Fibroblast of lung (primary cell): ENCODE measurements at regions not wholly inside any gene's neighbourhood (a gene's known extent, or its start where the extent isn't known, plus 50 kb on each side); places are given as distances from the start of the nearest gene placed in this dataset.

Source experiments
- DNase-seq, 2 donors: peaks; one replicate each; pipeline versions ENCODE4 v3.0.0 to v3.0.0-alpha.2; 2010; ENCODE audit warnings: low read depth in 2 of 2
- H2AFZ ChIP-seq: 2 replicates; pipeline ENCODE4 v1.5.1; 2012; ENCODE audit warnings: low read length, control low read depth, inconsistent platforms
- H3K27ac ChIP-seq: 2 replicates; pipeline ENCODE4 v1.5.1; 2011; ENCODE audit warnings: low read length, control low read depth; ENCODE audit not compliant: insufficient read depth
- H3K27me3 ChIP-seq: 2 replicates; pipeline ENCODE4 v1.5.1; 2011; ENCODE audit warnings: mild to moderate bottlenecking, low read length; ENCODE audit not compliant: control insufficient read depth, insufficient read depth
- H3K36me3 ChIP-seq: 2 replicates; pipeline ENCODE4 v1.5.1; 2011; ENCODE audit warnings: low read length; ENCODE audit not compliant: control insufficient read depth, insufficient read depth
- H3K4me1 ChIP-seq: 2 replicates; pipeline ENCODE4 v1.5.1; 2011; ENCODE audit warnings: low read length; ENCODE audit not compliant: control insufficient read depth, insufficient read depth; ENCODE audit errors: extremely low read depth
- H3K4me2 ChIP-seq: 2 replicates; pipeline ENCODE4 v1.5.1; 2011; ENCODE audit warnings: low read length, control low read depth; ENCODE audit not compliant: insufficient read depth; ENCODE audit errors: extremely low read depth
- H3K4me3 ChIP-seq, 4 experiments: fragments of 200-600 bp in 1 of 4; sonication (generic) in 1 of 4; replicated peaks in 1 of 4; 2 replicates each; pipeline ENCODE4 v1.5.1; 2011 to 2016; ENCODE audit warnings: low read length in 4 of 4, low read depth in 3 of 4, mild to moderate bottlenecking in 3 of 4, control low read depth in 2 of 4, inconsistent platforms in 1 of 4, mixed read lengths in 1 of 4; ENCODE audit not compliant: insufficient read depth in 1 of 4; ENCODE audit errors: control extremely low read depth in 1 of 4
- H3K79me2 ChIP-seq: 2 replicates; pipeline ENCODE4 v1.5.1; 2012; ENCODE audit warnings: mild to moderate bottlenecking, low read length, inconsistent platforms; ENCODE audit not compliant: control insufficient read depth, insufficient read depth
- H3K9ac ChIP-seq: 2 replicates; pipeline ENCODE4 v1.5.1; 2011; ENCODE audit warnings: mild to moderate bottlenecking, low read length, control low read depth; ENCODE audit not compliant: insufficient read depth
- H3K9me3 ChIP-seq: 2 replicates; pipeline ENCODE4 v1.5.1; 2012; ENCODE audit warnings: low read depth, low read length; ENCODE audit not compliant: control insufficient read depth, insufficient read depth
- H4K20me1 ChIP-seq: 2 replicates; pipeline ENCODE4 v1.5.1; 2011; ENCODE audit warnings: low read length; ENCODE audit not compliant: control insufficient read depth, insufficient read depth; ENCODE audit errors: extremely low read depth
- EZH2 ChIP-seq: IDR thresholded peaks from 2 replicates; pipeline ENCODE4 v1.5.1; 2012; ENCODE audit warnings: low read length, control low read depth, mild to moderate bottlenecking; ENCODE audit errors: missing control alignments
- TF ChIP-seq, protein P1 (sequence below), 2 donors: IDR thresholded peaks in 1 of 2; conservative IDR thresholded peaks in 1 of 2; 1 replicate in 1 of 2; 2 replicates in 1 of 2; pipeline ENCODE4 v1.5.1; 2011 to 2012; ENCODE audit warnings: low read length in 2 of 2, control low read depth in 1 of 2, inconsistent platforms in 1 of 2, low read depth in 1 of 2, mild to moderate bottlenecking in 1 of 2

DNA sequence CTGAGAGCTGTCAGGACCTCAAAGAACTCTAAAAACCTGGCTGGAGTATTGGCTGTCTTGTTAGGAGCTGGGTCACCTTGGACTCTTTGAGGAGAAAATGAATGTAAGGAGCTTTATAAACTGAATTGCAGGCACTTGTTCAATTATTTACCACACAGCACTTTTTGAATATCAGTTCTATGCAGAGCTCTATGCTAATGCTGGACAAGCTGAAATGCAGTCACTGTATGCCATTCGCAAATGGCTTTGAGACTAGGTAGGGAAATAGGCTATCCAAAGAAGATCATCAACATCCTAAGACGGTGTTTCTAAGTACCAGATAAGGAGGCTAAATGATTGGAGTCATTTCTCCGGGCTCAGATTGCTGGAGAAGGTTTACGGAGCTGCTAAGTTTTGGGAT, 333.5 kb downstream of the SIPA1L2 start:
- Histone ChIP-seq H3K4me3 (no peak overlapping the region), H3K4me1 (no peaks in the 10 kb centered on the region), H3K36me3 (no peaks in the 10 kb centered on the region), H3K9me3 (no peaks in the 10 kb centered on the region), H2AFZ (no peak overlapping the region), H3K27ac (no peak overlapping the region), H3K4me2 (no peak overlapping the region), H3K79me2 (no peaks in the 10 kb centered on the region), H4K20me1 (no peaks in the 10 kb centered on the region), H3K9ac (no peak overlapping the region), H3K27me3 (no peaks in the 10 kb centered on the region)
- no peak for DNase-seq
- TF ChIP-seq, protein P1, sequence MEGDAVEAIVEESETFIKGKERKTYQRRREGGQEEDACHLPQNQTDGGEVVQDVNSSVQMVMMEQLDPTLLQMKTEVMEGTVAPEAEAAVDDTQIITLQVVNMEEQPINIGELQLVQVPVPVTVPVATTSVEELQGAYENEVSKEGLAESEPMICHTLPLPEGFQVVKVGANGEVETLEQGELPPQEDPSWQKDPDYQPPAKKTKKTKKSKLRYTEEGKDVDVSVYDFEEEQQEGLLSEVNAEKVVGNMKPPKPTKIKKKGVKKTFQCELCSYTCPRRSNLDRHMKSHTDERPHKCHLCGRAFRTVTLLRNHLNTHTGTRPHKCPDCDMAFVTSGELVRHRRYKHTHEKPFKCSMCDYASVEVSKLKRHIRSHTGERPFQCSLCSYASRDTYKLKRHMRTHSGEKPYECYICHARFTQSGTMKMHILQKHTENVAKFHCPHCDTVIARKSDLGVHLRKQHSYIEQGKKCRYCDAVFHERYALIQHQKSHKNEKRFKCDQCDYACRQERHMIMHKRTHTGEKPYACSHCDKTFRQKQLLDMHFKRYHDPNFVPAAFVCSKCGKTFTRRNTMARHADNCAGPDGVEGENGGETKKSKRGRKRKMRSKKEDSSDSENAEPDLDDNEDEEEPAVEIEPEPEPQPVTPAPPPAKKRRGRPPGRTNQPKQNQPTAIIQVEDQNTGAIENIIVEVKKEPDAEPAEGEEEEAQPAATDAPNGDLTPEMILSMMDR (conservative IDR thresholded peaks at IDR 0.05 in 1 of 2, IDR thresholded peaks at IDR 0.05 in 1 of 2; ENCODE audit: low read depth in 1 of 2, low read length in 2 of 2), result no peak
- TF ChIP-seq EZH2, result no peak

DNA sequence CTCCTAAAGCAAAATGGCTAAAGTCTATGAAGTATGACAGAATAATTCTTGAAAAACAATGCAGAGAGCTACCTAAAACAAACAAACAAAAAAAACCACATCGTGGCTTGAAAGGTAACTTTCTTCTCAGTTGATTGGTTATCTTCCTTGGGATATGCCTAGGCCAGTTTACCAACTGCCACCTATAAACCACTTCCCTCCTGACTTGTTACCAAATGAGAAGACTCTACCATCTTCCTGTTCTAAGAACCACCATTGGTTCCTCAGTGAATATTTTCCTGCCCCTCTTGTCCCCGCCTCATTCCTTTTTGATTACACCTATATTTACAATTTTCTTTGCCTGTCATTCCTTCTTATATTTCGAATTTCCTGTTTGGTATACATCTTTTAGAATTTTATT, 336.6 kb downstream of the SIPA1L2 start:
- H3K79me2 ChIP-seq, result no peaks in the 10 kb centered on the region
- no peak for TF ChIP-seq EZH2
- TF ChIP-seq, protein P1 (conservative IDR thresholded peaks at IDR 0.05 in 1 of 2, IDR thresholded peaks at IDR 0.05 in 1 of 2; ENCODE audit: low read depth in 1 of 2, low read length in 2 of 2), result no peak
- DNase-seq, result no peak

DNA sequence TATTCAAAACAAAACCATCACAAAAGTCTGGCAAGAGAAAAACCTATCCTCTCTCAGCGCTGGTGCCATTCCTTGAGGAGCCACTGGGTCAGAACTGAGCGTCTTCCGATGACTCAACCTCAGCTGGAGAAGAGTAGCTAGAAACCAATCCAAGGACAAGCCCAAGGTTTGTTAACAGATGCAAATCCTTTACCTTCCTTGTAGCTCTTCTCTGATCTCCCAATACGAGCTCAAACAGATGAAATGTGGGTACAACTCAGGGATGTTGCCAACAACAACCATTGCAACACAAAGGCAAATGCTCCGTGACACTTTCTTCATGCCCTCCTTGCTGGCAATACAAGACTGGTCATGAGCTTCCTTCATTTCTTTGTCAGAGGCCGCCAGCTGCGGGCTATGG, 337.1 kb downstream of the SIPA1L2 start:
- no peaks in the 10 kb centered on the region for H3K36me3 ChIP-seq

More for the DNA sequence above, 336.6 kb downstream of the SIPA1L2 start:
- Histone ChIP-seq H3K4me2 (no peak overlapping the region), H3K4me1 (no peaks in the 10 kb centered on the region), H3K9ac (no peak overlapping the region), H3K9me3 (no peaks in the 10 kb centered on the region), H3K36me3 (no peaks in the 10 kb centered on the region), H2AFZ (no peak overlapping the region), H3K4me3 (no peak overlapping the region), H3K27ac (no peak overlapping the region), H3K27me3 (no peaks in the 10 kb centered on the region), H4K20me1 (no peaks in the 10 kb centered on the region)

More for the DNA sequence above, 337.1 kb downstream of the SIPA1L2 start:
- no peaks in the 10 kb centered on the region for H3K9me3 ChIP-seq
- H3K79me2 ChIP-seq, result no peaks in the 10 kb centered on the region
- H3K27ac ChIP-seq, result no peak overlapping the region
- TF ChIP-seq, protein P1 (conservative IDR thresholded peaks at IDR 0.05 in 1 of 2, IDR thresholded peaks at IDR 0.05 in 1 of 2; ENCODE audit: low read depth in 1 of 2, low read length in 2 of 2), result no peak
- TF ChIP-seq EZH2, result no peak
- H4K20me1 ChIP-seq, result no peaks in the 10 kb centered on the region
- no peak overlapping the region for H3K4me2 ChIP-seq
- no peaks in the 10 kb centered on the region for H3K4me1 ChIP-seq
- no peak overlapping the region for H3K4me3 ChIP-seq
- DNase-seq, result no peak
- H2AFZ ChIP-seq, result no peak overlapping the region
- no peak overlapping the region for H3K9ac ChIP-seq
- H3K27me3 ChIP-seq, result no peaks in the 10 kb centered on the region
